Skin epidermis (tissue), 12 donors: ENCODE measurements at regions not wholly inside any gene's neighbourhood (a gene's known extent, or its start where the extent isn't known, plus 50 kb on each side); places are given as distances from the start of the nearest gene placed in this dataset.
"Not testable (repeated sequence)": the region's sequence is repeated elsewhere in the genome, so short reads cannot be mapped to it uniquely, and the experiment has no call there.

Source experiments
- H3K27ac ChIP-seq, 21 experiments: fragments of 200-600 bp; sonication (generic) in 11 of 21; one replicate each; pipeline ENCODE4 v1.5.0; 2020; ENCODE audit warnings: mild to moderate bottlenecking in 3 of 21, inconsistent platforms in 2 of 21, moderate library complexity in 2 of 21
- H3K4me3 ChIP-seq, 7 experiments: fragments of 200-600 bp; sonication (generic) in 2 of 7; one replicate each; pipeline ENCODE4 v1.5.0; 2020; ENCODE audit warnings: inconsistent platforms in 2 of 7, mild to moderate bottlenecking in 2 of 7, moderate library complexity in 1 of 7

GRCh38 chr11:87453531-87454089 lies 415.9 kb downstream of the TMEM135 start:
- no peak overlapping the region for H3K4me3 ChIP-seq
- no peak overlapping the region for H3K27ac ChIP-seq

GRCh38 chr11:87452025-87452424 lies 414.3 kb downstream of the TMEM135 start:
- not testable (repeated sequence) for H3K4me3 ChIP-seq, H3K27ac ChIP-seq

GRCh38 chr11:87451395-87451794 lies 413.7 kb downstream of the TMEM135 start:
- H3K4me3 ChIP-seq: no peak overlapping the region
- H3K27ac ChIP-seq: no peak overlapping the region

- Histone ChIP-seq H3K27ac (no peak overlapping the region), H3K4me3 (no peak overlapping the region)
Measured at GRCh38 chr11:87447606-87448005, 409.9 kb downstream of the TMEM135 start.

- Histone ChIP-seq H3K27ac (no peak overlapping the region), H3K4me3 (no peak overlapping the region)
Measured at GRCh38 chr11:87444993-87445392, 407.3 kb downstream of the TMEM135 start.

GRCh38 chr11:87443707-87444106 lies 406.0 kb downstream of the TMEM135 start:
- no peak overlapping the region for H3K4me3 ChIP-seq
- H3K27ac ChIP-seq: no peak overlapping the region

- no peak overlapping the region for H3K27ac ChIP-seq
- H3K4me3 ChIP-seq: no peak overlapping the region
Measured at GRCh38 chr11:87440076-87440770, 402.5 kb downstream of the TMEM135 start.

- H3K4me3 ChIP-seq: no peak overlapping the region
- H3K27ac ChIP-seq: no peak overlapping the region
Measured at GRCh38 chr11:87438416-87438815, 400.7 kb downstream of the TMEM135 start.

GRCh38 chr11:87437844-87438223 lies 400.1 kb downstream of the TMEM135 start:
- no peak overlapping the region for H3K27ac ChIP-seq
- H3K4me3 ChIP-seq: no peak overlapping the region

- Histone ChIP-seq H3K4me3 (no peak overlapping the region), H3K27ac (no peak overlapping the region)
Measured at GRCh38 chr11:87437133-87437843, 399.6 kb downstream of the TMEM135 start.

GRCh38 chr11:87432022-87432421 lies 394.3 kb downstream of the TMEM135 start:
- no peak overlapping the region for H3K27ac ChIP-seq
- H3K4me3 ChIP-seq: no peak overlapping the region

GRCh38 chr11:87431392-87431791 lies 393.7 kb downstream of the TMEM135 start:
- H3K4me3 ChIP-seq: no peak overlapping the region
- no peak overlapping the region for H3K27ac ChIP-seq

GRCh38 chr11:87430821-87431220 lies 393.1 kb downstream of the TMEM135 start:
- H3K27ac ChIP-seq: no peak overlapping the region
- no peak overlapping the region for H3K4me3 ChIP-seq

GRCh38 chr11:87429996-87430395 lies 392.3 kb downstream of the TMEM135 start:
- Histone ChIP-seq H3K27ac (no peak overlapping the region), H3K4me3 (no peak overlapping the region)

GRCh38 chr11:87428266-87428665 lies 390.5 kb downstream of the TMEM135 start:
- H3K27ac ChIP-seq: no peak overlapping the region
- H3K4me3 ChIP-seq: no peak overlapping the region

GRCh38 chr11:87425943-87426342 lies 388.2 kb downstream of the TMEM135 start:
- Histone ChIP-seq H3K4me3 (no peak overlapping the region), H3K27ac (no peak overlapping the region)

- Histone ChIP-seq H3K27ac (no peak overlapping the region), H3K4me3 (no peak overlapping the region)
Measured at GRCh38 chr11:87425391-87425790, 387.7 kb downstream of the TMEM135 start.

- H3K27ac ChIP-seq: no peak overlapping the region
- H3K4me3 ChIP-seq: no peak overlapping the region
Measured at GRCh38 chr11:87423161-87423560, 385.4 kb downstream of the TMEM135 start.

- Histone ChIP-seq H3K4me3 (no peak overlapping the region), H3K27ac (no peak overlapping the region)
Measured at GRCh38 chr11:87422566-87422965, 384.8 kb downstream of the TMEM135 start.

- H3K27ac ChIP-seq: no peak overlapping the region
- no peak overlapping the region for H3K4me3 ChIP-seq
Measured at GRCh38 chr11:87421422-87421821, 383.7 kb downstream of the TMEM135 start.

- Histone ChIP-seq H3K27ac (no peak overlapping the region), H3K4me3 (no peak overlapping the region)
Measured at GRCh38 chr11:87417951-87418350, 380.2 kb downstream of the TMEM135 start.
